ENCODE measurements at regions not wholly inside any gene's neighbourhood (a gene's known extent, or its start where the extent isn't known, plus 50 kb on each side); places are given as distances from the start of the nearest gene placed in this dataset.

DNA sequence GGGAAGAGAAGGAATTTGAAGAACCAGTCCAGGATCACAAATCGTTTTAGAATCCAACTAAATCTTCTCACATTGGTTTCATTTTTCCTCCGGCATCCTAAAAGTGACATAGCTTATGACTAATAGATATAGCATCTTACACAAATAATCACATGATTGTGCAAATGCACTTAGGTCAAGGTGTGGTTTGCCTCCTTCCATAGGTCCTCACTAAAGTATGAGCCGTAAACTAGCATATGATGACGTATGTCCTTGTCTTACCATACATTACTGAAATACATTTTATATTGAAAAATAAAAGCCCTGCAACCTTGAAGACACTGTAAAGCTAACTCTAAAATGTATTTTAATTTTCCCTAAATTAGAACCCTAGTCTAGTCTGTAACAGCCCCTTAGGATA, 362.7 kb upstream of the ADAMTS16 start:
- H3K4me3 ChIP-seq (ENCODE audit: low read length) = no peak overlapping the region
- WGBS (ENCODE audit: insufficient coverage) = no CpG with 5 or more reads among the region's 4 CpGs
- H3K36me3 ChIP-seq (ENCODE audit: control insufficient read depth, insufficient read depth, low read length) = no peaks in the 10 kb centered on the region
- DNase-seq = no peak
- H3K4me1 ChIP-seq (ENCODE audit: control insufficient read depth, insufficient read depth, low read length) = no peaks in the 10 kb centered on the region
- no peaks in the 10 kb centered on the region for H3K27me3 ChIP-seq (ENCODE audit: control insufficient read depth, insufficient read depth, low read length)
- H3K9me3 ChIP-seq (replicated peaks; ENCODE audit: control insufficient read depth, low read depth, low read length) = no peaks in the 10 kb centered on the region
- H3K27ac ChIP-seq (ENCODE audit: low read length) = no peak overlapping the region

DNA sequence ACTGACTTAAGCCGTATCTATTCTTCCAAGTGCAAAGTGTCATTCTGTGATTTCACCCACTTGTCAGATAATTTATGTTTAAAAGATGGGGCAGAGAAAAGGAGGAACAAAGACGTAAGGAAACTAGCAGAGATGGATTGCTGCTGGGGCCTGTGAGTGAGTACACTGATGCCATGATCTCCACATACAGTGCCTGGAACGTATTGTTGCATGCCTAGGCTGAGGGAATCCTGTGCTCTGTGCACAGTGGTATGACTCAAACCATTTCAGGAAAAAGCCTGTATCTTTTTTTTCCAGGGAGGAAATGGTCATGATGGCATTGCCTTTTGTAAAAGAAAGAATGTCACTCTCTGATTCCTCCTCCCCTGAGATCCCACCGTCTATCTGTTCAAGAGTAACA, 359.5 kb upstream of the ADAMTS16 start:
- no peak for DNase-seq
- Histone ChIP-seq H3K36me3 (ENCODE audit: control insufficient read depth, insufficient read depth, low read length) (no peaks in the 10 kb centered on the region), H3K4me3 (ENCODE audit: low read length) (no peak overlapping the region), H3K9me3 (replicated peaks; ENCODE audit: control insufficient read depth, low read depth, low read length) (peaks cover 10% of the 10 kb centered on the region), H3K27me3 (ENCODE audit: control insufficient read depth, insufficient read depth, low read length) (no peaks in the 10 kb centered on the region), H3K27ac (ENCODE audit: low read length) (no peak overlapping the region), H3K4me1 (ENCODE audit: control insufficient read depth, insufficient read depth, low read length) (no peaks in the 10 kb centered on the region)
- WGBS (ENCODE audit: insufficient coverage) = 57% methylated on average over 1 of the region's 4 CpGs

DNA sequence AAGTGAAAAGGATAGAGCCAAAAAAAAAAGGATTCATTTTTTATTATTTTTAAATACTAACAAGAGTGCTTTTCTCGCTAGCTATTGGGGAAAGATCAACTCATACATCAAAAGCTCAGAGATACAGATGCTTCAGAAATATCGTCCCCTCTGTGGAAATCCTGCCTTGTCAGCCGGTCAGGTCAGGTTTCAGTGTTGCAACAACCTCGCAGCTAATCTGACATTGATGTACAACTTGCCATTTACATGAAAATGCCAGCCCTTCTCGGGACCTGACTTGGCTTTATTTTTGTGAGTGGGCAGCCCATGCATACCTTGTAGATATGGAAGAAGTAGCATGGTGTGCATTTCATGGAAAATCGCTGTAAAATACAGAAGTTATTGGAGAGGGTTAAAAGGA, 358.8 kb upstream of the ADAMTS16 start:
- no peak overlapping the region for H3K4me3 ChIP-seq (ENCODE audit: low read length)
- no peak for DNase-seq
- H3K9me3 ChIP-seq (replicated peaks; ENCODE audit: control insufficient read depth, low read depth, low read length) = peaks cover 14% of the 10 kb centered on the region
- H3K27ac ChIP-seq (ENCODE audit: low read length) = no peak overlapping the region
- 40% methylated on average over 4 of the region's 6 CpGs for WGBS (ENCODE audit: insufficient coverage)
- H3K4me1 ChIP-seq (ENCODE audit: control insufficient read depth, insufficient read depth, low read length) = no peaks in the 10 kb centered on the region
- no peaks in the 10 kb centered on the region for H3K27me3 ChIP-seq (ENCODE audit: control insufficient read depth, insufficient read depth, low read length)
- no peaks in the 10 kb centered on the region for H3K36me3 ChIP-seq (ENCODE audit: control insufficient read depth, insufficient read depth, low read length)

DNA sequence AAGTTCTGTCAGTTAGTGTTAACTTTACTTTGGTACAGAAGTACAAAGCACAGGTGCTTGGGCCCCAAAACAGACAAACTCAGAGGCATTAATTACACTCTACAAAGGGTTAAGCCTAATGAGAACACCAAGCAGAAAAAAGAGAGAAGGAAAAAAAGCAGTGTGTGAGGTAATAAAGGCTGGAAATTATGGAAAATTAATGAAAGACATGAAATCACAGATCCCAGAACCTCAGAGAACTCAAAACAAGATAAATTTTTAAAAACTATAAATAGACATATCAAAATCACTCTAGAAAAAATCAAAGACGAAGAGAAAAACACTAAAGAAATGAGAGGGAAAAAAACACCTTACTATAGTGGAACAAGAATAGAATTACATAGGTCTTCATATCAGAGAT, 354.2 kb upstream of the ADAMTS16 start:
- DNase-seq = no peak
- H3K4me1 ChIP-seq (ENCODE audit: control insufficient read depth, insufficient read depth, low read length) = no peaks in the 10 kb centered on the region
- WGBS (ENCODE audit: insufficient coverage) = no CpG with 5 or more reads among the region's 1 CpG

DNA sequence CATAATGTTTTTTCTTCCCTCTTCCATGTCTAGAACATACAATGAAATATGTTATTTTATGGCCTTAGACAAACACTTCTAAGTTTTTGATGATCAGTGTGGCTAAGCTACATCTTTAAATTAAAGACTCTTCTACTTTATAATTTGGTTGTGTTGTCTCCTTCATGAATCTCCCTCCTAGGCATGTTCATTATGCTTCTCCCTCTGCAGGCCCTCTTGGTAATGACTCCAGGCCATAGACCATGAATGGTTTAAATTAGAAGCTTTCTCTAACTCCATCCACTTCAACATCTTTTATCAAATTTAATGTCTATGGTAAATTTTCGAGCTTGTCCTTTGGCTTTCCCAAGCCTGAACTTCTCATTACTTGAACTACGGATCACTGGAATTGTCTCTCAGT, 342.7 kb upstream of the ADAMTS16 start:
- WGBS (ENCODE audit: insufficient coverage) = no CpG with 5 or more reads among the region's 2 CpGs
- Histone ChIP-seq H3K27ac (ENCODE audit: low read length) (no peak overlapping the region), H3K36me3 (ENCODE audit: control insufficient read depth, insufficient read depth, low read length) (no peaks in the 10 kb centered on the region), H3K9me3 (replicated peaks; ENCODE audit: control insufficient read depth, low read depth, low read length) (no peaks in the 10 kb centered on the region), H3K4me1 (ENCODE audit: control insufficient read depth, insufficient read depth, low read length) (no peaks in the 10 kb centered on the region), H3K27me3 (ENCODE audit: control insufficient read depth, insufficient read depth, low read length) (no peaks in the 10 kb centered on the region), H3K4me3 (ENCODE audit: low read length) (no peak overlapping the region)
- no peak for DNase-seq

More for the DNA sequence above, 354.2 kb upstream of the ADAMTS16 start:
- Histone ChIP-seq H3K36me3 (ENCODE audit: control insufficient read depth, insufficient read depth, low read length) (no peaks in the 10 kb centered on the region), H3K27me3 (ENCODE audit: control insufficient read depth, insufficient read depth, low read length) (no peaks in the 10 kb centered on the region), H3K27ac (ENCODE audit: low read length) (no peak overlapping the region), H3K9me3 (replicated peaks; ENCODE audit: control insufficient read depth, low read depth, low read length) (peaks cover 14% of the 10 kb centered on the region), H3K4me3 (ENCODE audit: low read length) (no peak overlapping the region)

DNA sequence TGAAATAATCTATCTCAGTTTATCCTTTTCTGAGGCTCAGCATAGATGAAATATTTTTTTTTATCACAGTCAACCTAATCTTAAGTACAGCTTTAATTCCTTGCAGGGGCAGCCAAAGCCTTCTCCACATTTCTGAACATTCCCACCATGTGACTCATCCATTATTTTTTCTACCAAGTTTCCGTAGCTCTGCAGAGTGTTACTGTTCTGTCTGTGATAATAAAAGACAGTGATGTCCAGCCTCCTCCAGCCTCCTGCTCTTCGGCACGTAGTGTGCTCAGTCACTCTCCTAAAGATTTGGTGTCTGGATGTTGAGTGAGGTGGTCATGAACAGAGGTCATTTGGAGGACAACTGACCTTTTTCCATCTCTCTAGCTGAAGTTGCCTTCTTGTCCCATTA, 338.1 kb upstream of the ADAMTS16 start:
- no peak overlapping the region for H3K27ac ChIP-seq (ENCODE audit: low read length)
- H3K36me3 ChIP-seq (ENCODE audit: control insufficient read depth, insufficient read depth, low read length) = no peaks in the 10 kb centered on the region
- H3K9me3 ChIP-seq (replicated peaks; ENCODE audit: control insufficient read depth, low read depth, low read length) = no peaks in the 10 kb centered on the region
- DNase-seq = peak; percentile 2
- H3K4me1 ChIP-seq (ENCODE audit: control insufficient read depth, insufficient read depth, low read length) = no peaks in the 10 kb centered on the region
- WGBS (ENCODE audit: insufficient coverage) = no CpG with 5 or more reads among the region's 3 CpGs
- H3K4me3 ChIP-seq (ENCODE audit: low read length) = no peak overlapping the region
- no peaks in the 10 kb centered on the region for H3K27me3 ChIP-seq (ENCODE audit: control insufficient read depth, insufficient read depth, low read length)

DNA sequence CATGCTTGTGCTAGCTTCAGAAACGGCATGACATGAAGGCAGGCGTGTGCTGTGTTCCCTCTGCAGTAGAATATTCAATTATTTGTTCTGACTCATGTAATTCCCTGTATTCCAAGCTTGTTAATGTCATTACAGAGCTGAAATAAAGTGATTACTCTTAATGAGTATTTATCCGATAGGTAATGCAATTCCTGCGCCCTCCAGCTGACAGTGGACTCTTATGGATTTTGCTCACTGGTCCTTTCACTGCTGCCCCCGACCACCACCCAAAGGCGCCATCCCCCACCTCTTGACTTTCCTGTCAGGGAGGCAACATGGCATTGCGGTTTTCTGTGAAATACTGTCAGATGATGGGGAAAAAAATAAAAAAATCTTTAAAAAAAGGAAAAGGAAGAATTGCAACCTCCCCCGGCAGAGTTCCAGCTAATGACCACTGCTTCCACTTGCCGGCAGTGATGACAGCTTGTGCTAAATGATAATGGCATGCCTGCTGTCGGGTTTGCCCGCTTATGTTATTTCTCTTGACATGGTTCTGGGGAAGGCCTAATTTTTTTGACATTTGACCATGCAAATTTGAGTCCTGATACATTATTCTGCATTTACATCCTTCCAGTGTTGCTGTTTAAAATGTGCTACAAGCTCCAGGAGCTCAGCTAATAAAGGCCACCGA, 335.3 kb upstream of the ADAMTS16 start:
- no peaks in the 10 kb centered on the region for H3K4me1 ChIP-seq (ENCODE audit: control insufficient read depth, insufficient read depth, low read length)
- WGBS (ENCODE audit: insufficient coverage) = 77% methylated on average over 4 of the region's 12 CpGs
- H3K27ac ChIP-seq (ENCODE audit: low read length) = no peak overlapping the region
- H3K27me3 ChIP-seq (ENCODE audit: control insufficient read depth, insufficient read depth, low read length) = no peaks in the 10 kb centered on the region
- H3K9me3 ChIP-seq (replicated peaks; ENCODE audit: control insufficient read depth, low read depth, low read length) = no peaks in the 10 kb centered on the region
- no peak for DNase-seq
- no peaks in the 10 kb centered on the region for H3K36me3 ChIP-seq (ENCODE audit: control insufficient read depth, insufficient read depth, low read length)
- no peak overlapping the region for H3K4me3 ChIP-seq (ENCODE audit: low read length)

DNA sequence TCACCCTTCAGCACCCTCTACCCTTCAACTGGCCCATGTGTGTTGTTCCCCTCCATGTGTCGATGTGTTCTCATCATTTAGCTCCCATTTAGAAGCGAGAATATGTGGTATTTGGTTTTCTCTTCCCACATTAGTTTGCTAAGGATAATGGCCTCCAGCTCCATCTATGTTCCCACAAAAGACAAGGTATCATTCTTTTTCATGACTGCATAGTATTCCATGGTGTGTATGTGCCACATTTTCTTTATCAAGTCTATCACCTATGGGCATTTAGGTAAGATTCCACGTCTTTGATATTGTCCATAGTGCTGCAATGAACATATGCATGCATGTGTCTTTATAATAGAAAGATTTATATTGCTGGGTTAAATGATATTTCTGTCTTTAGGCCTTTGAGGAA, 325.1 kb upstream of the ADAMTS16 start:
- H3K4me1 ChIP-seq (ENCODE audit: control insufficient read depth, insufficient read depth, low read length) = no peaks in the 10 kb centered on the region
- WGBS (ENCODE audit: insufficient coverage) = no CpG with 5 or more reads among the region's 3 CpGs
- H3K27me3 ChIP-seq (ENCODE audit: control insufficient read depth, insufficient read depth, low read length) = no peaks in the 10 kb centered on the region
- no peak for DNase-seq
- no peaks in the 10 kb centered on the region for H3K9me3 ChIP-seq (replicated peaks; ENCODE audit: control insufficient read depth, low read depth, low read length)
- no peak overlapping the region for H3K27ac ChIP-seq (ENCODE audit: low read length)
- no peak overlapping the region for H3K4me3 ChIP-seq (ENCODE audit: low read length)
- H3K36me3 ChIP-seq (ENCODE audit: control insufficient read depth, insufficient read depth, low read length) = no peaks in the 10 kb centered on the region

DNA sequence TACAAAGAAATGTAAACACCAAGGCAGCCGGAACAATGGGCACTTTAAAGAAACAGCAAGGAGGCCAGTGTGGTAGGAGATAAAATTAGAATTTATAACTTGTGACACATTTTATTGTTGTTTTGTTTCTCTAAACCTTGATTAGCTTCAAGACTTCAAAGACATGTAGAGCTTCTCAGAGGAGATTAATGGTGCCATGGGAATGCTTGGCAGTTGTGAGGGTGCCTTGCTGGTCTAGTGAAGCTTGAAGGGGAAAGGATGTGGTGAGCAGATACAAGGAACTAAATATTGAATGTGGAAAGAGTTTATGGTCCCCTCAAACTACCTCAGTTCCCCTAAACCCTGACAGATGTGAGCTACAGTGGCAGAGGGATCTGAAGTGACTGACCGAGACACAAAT, 322.4 kb upstream of the ADAMTS16 start:
- no peaks in the 10 kb centered on the region for H3K27me3 ChIP-seq (ENCODE audit: control insufficient read depth, insufficient read depth, low read length)
- DNase-seq = no peak
- WGBS (ENCODE audit: insufficient coverage) = no CpG with 5 or more reads among the region's 2 CpGs
- H3K4me1 ChIP-seq (ENCODE audit: control insufficient read depth, insufficient read depth, low read length) = no peaks in the 10 kb centered on the region
- H3K36me3 ChIP-seq (ENCODE audit: control insufficient read depth, insufficient read depth, low read length) = no peaks in the 10 kb centered on the region
- no peak overlapping the region for H3K4me3 ChIP-seq (ENCODE audit: low read length)
- H3K9me3 ChIP-seq (replicated peaks; ENCODE audit: control insufficient read depth, low read depth, low read length) = no peaks in the 10 kb centered on the region
- H3K27ac ChIP-seq (ENCODE audit: low read length) = no peak overlapping the region

DNA sequence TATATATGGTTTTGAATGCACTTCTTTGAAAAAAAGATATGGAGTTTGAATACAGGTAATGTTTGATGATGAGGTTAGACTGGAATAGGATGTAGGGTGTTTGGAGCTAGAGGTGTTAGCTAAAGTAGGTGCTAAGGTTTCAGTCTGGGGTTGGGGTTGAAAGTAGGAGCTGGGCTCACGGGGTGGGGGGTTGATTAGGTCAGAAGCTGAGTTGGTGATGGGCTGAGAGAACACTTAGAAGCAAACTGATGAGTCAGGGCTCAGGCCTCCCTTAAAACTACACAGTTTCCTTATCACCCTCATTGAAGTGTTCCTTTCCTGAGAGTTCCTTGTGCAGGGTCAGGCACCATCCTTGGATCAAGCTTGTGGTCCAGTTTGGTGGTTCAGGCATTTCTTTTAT, 308.8 kb upstream of the ADAMTS16 start:
- Histone ChIP-seq H3K36me3 (ENCODE audit: control insufficient read depth, insufficient read depth, low read length) (no peaks in the 10 kb centered on the region), H3K27me3 (ENCODE audit: control insufficient read depth, insufficient read depth, low read length) (no peaks in the 10 kb centered on the region), H3K4me1 (ENCODE audit: control insufficient read depth, insufficient read depth, low read length) (no peaks in the 10 kb centered on the region), H3K27ac (ENCODE audit: low read length) (no peak overlapping the region), H3K4me3 (ENCODE audit: low read length) (no peak overlapping the region), H3K9me3 (replicated peaks; ENCODE audit: control insufficient read depth, low read depth, low read length) (no peaks in the 10 kb centered on the region)
- WGBS (ENCODE audit: insufficient coverage) = no CpG with 5 or more reads among the region's 1 CpG
- DNase-seq = no peak

DNA sequence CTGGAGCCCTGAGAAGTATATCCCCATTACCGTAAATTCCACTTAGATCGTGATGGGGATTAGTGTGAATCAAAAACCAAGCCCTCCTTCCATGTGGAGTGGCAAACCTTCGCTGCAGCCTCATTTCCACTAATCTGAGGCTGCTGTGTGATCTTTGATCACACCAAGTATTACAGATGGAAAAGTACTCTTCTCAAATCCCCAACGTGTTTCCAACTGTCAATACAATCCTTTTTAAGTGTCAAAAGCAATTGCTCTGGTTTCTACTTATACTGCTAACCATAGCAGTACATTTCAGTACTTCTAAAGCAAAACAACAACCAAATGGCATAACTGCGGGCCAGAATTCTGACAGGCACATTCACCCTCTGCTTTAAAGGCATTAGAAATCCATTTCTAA, 307.7 kb upstream of the ADAMTS16 start:
- Histone ChIP-seq H3K27me3 (ENCODE audit: control insufficient read depth, insufficient read depth, low read length) (no peaks in the 10 kb centered on the region), H3K27ac (ENCODE audit: low read length) (no peak overlapping the region), H3K4me3 (ENCODE audit: low read length) (no peak overlapping the region), H3K4me1 (ENCODE audit: control insufficient read depth, insufficient read depth, low read length) (no peaks in the 10 kb centered on the region), H3K9me3 (replicated peaks; ENCODE audit: control insufficient read depth, low read depth, low read length) (no peaks in the 10 kb centered on the region), H3K36me3 (ENCODE audit: control insufficient read depth, insufficient read depth, low read length) (no peaks in the 10 kb centered on the region)
- WGBS (ENCODE audit: insufficient coverage) = 58% methylated on average over 4 of the region's 5 CpGs
- DNase-seq = no peak

Measured in muscle of leg (tissue), 3 donors.